ENCODE measurements at regions not wholly inside any gene's neighbourhood (a gene's known extent, or its start where the extent isn't known, plus 50 kb on each side); places are given as distances from the start of the nearest gene placed in this dataset.
A peak's percentile ranks its signal among the peaks of the same experiment; 100 is the strongest.

- no peaks in the 10 kb centered on the region for H3K36me3 Mint-ChIP-seq (ENCODE audit: low read depth)
- no peak overlapping the region for H3K4me3 Mint-ChIP-seq (ENCODE audit: unreplicated experiment)
- no peak for TF ChIP-seq CTCF (IDR thresholded peaks at IDR 0.05)
- DNase-seq (ENCODE audit: low spot score): no peak
- no peaks in the 10 kb centered on the region for H3K27me3 Mint-ChIP-seq (ENCODE audit: low read depth)
- H3K4me1 Mint-ChIP-seq (ENCODE audit: low read depth): peaks cover 31% of the 10 kb centered on the region
- H3K9me3 Mint-ChIP-seq (ENCODE audit: low read depth): no peaks in the 10 kb centered on the region
- H3K27ac Mint-ChIP-seq (ENCODE audit: unreplicated experiment): peak overlapping the region; percentile 33
These were observed 168.5 kb upstream of the ID4 start for GRCh38 chr6:19668710-19669109.

- Mint-ChIP-seq H3K27ac (ENCODE audit: unreplicated experiment) (peak overlapping the region; percentile 14), H3K4me1 (ENCODE audit: low read depth) (peaks cover 31% of the 10 kb centered on the region), H3K4me3 (ENCODE audit: unreplicated experiment) (no peak overlapping the region), H3K9me3 (ENCODE audit: low read depth) (no peaks in the 10 kb centered on the region), H3K27me3 (ENCODE audit: low read depth) (no peaks in the 10 kb centered on the region), H3K36me3 (ENCODE audit: low read depth) (no peaks in the 10 kb centered on the region)
- TF ChIP-seq CTCF (IDR thresholded peaks at IDR 0.05): no peak
- no peak for DNase-seq (ENCODE audit: low spot score)
These were observed 168.0 kb upstream of the ID4 start for GRCh38 chr6:19669206-19669605.

- Mint-ChIP-seq H3K36me3 (ENCODE audit: low read depth) (peaks cover 2% of the 10 kb centered on the region), H3K27ac (ENCODE audit: unreplicated experiment) (no peak overlapping the region)
These were observed 154.3 kb upstream of the ID4 start for GRCh38 chr6:19682859-19683258.

GRCh38 chr6:19690325-19691075 lies 146.7 kb upstream of the ID4 start:
- no peaks in the 10 kb centered on the region for H3K36me3 Mint-ChIP-seq (ENCODE audit: low read depth)
- no peak overlapping the region for H3K4me3 Mint-ChIP-seq (ENCODE audit: unreplicated experiment)
- H3K27ac Mint-ChIP-seq (ENCODE audit: unreplicated experiment): no peak overlapping the region
- peaks cover 22% of the 10 kb centered on the region for H3K4me1 Mint-ChIP-seq (ENCODE audit: low read depth)
- TF ChIP-seq CTCF (IDR thresholded peaks at IDR 0.05): no peak
- H3K9me3 Mint-ChIP-seq (ENCODE audit: low read depth): no peaks in the 10 kb centered on the region
- no peak for DNase-seq (ENCODE audit: low spot score)
- no peaks in the 10 kb centered on the region for H3K27me3 Mint-ChIP-seq (ENCODE audit: low read depth)

More at GRCh38 chr6:19682859-19683258, 154.3 kb upstream of the ID4 start:
- no peak for TF ChIP-seq CTCF (IDR thresholded peaks at IDR 0.05)
- H3K4me3 Mint-ChIP-seq (ENCODE audit: unreplicated experiment): no peak overlapping the region
- no peak for DNase-seq (ENCODE audit: low spot score)
- peaks cover 7% of the 10 kb centered on the region for H3K9me3 Mint-ChIP-seq (ENCODE audit: low read depth)
- H3K4me1 Mint-ChIP-seq (ENCODE audit: low read depth): peaks cover 4% of the 10 kb centered on the region
- no peaks in the 10 kb centered on the region for H3K27me3 Mint-ChIP-seq (ENCODE audit: low read depth)

- Mint-ChIP-seq H3K27me3 (ENCODE audit: low read depth) (no peaks in the 10 kb centered on the region), H3K4me1 (ENCODE audit: low read depth) (peaks cover 22% of the 10 kb centered on the region), H3K36me3 (ENCODE audit: low read depth) (no peaks in the 10 kb centered on the region), H3K9me3 (ENCODE audit: low read depth) (no peaks in the 10 kb centered on the region), H3K4me3 (ENCODE audit: unreplicated experiment) (peak overlapping the region; percentile 70), H3K27ac (ENCODE audit: unreplicated experiment) (peak overlapping the region; percentile 39)
- no peak for TF ChIP-seq CTCF (IDR thresholded peaks at IDR 0.05)
- no peak for DNase-seq (ENCODE audit: low spot score)
These were observed 145.6 kb upstream of the ID4 start for GRCh38 chr6:19691465-19692167.
